Astrocyte (in vitro differentiated cells and primary cell): ENCODE measurements at regions not wholly inside any gene's neighbourhood (a gene's known extent, or its start where the extent isn't known, plus 50 kb on each side); places are given as distances from the start of the nearest gene placed in this dataset.

Experiments
- DNase-seq: peaks from one replicate; pipeline ENCODE4 v3.0.0-alpha.2; 2010; ENCODE audit warnings: low read depth
- FAIRE-seq: peaks from 2 replicates; lab custom pipeline; 2011; peaks lifted over from hg19 to GRCh38; lab: Jason Lieb, UNC
- H2AFZ ChIP-seq: 2 replicates; pipeline ENCODE4 v1.6.0; 2012; ENCODE audit warnings: low read depth, low read length, inconsistent platforms
- H3K27ac ChIP-seq: 2 replicates; pipeline ENCODE4 v1.5.1; 2011; ENCODE audit warnings: low read depth, low read length, inconsistent platforms
- H3K27me3 ChIP-seq: 2 replicates; pipeline ENCODE4 v1.6.0; 2011; ENCODE audit warnings: low read length, inconsistent platforms; ENCODE audit not compliant: insufficient read depth
- H3K36me3 ChIP-seq: 2 replicates; pipeline ENCODE4 v1.5.1; 2011; ENCODE audit warnings: low read length, inconsistent platforms; ENCODE audit not compliant: insufficient read depth
- H3K4me1 ChIP-seq: 2 replicates; pipeline ENCODE4 v1.5.1; 2011; ENCODE audit warnings: low read length, inconsistent platforms; ENCODE audit not compliant: insufficient read depth
- H3K4me2 ChIP-seq: 2 replicates; pipeline ENCODE4 v1.6.0; 2012; ENCODE audit warnings: low read length, inconsistent platforms
- H3K4me3 ChIP-seq: 2 replicates; pipeline ENCODE4 v1.5.1; 2011; ENCODE audit warnings: low read depth, mild to moderate bottlenecking, low read length, inconsistent platforms; ENCODE audit not compliant: insufficient read depth
- H3K79me2 ChIP-seq: 2 replicates; pipeline ENCODE4 v1.6.0; 2012; ENCODE audit warnings: mild to moderate bottlenecking, low read length, inconsistent platforms; ENCODE audit not compliant: insufficient read depth
- H3K9ac ChIP-seq: 2 replicates; pipeline ENCODE4 v1.6.0; 2012; ENCODE audit warnings: mild to moderate bottlenecking, low read length, inconsistent platforms
- H3K9me3 ChIP-seq: 2 replicates; pipeline ENCODE4 v1.5.1; 2012; ENCODE audit warnings: low read depth, mild to moderate bottlenecking, low read length, inconsistent platforms; ENCODE audit not compliant: insufficient read depth
- H4K20me1 ChIP-seq: 2 replicates; pipeline ENCODE4 v1.6.0; 2012; ENCODE audit warnings: low read length, inconsistent platforms; ENCODE audit not compliant: insufficient read depth
- H3K27ac Mint-ChIP-seq: one replicate; pipeline ENCODE4 v1.8.0; 2021; ENCODE audit warnings: mild to moderate bottlenecking, mixed read lengths; ENCODE audit not compliant: unreplicated experiment
- H3K27me3 Mint-ChIP-seq: one replicate; pipeline ENCODE4 v1.8.0; 2021; ENCODE audit warnings: low read depth, mixed read lengths; ENCODE audit not compliant: unreplicated experiment
- H3K36me3 Mint-ChIP-seq: one replicate; pipeline ENCODE4 v1.8.0; 2021; ENCODE audit warnings: low read depth, mixed read lengths; ENCODE audit not compliant: unreplicated experiment
- H3K4me1 Mint-ChIP-seq: one replicate; pipeline ENCODE4 v1.8.0; 2021; ENCODE audit warnings: low read depth, mixed read lengths; ENCODE audit not compliant: unreplicated experiment
- H3K4me3 Mint-ChIP-seq: one replicate; pipeline ENCODE4 v1.8.0; 2021; ENCODE audit warnings: mild to moderate bottlenecking, moderate library complexity, mixed read lengths; ENCODE audit not compliant: unreplicated experiment
- H3K9me3 Mint-ChIP-seq: one replicate; pipeline ENCODE4 v1.8.0; 2021; ENCODE audit warnings: mild to moderate bottlenecking, mixed read lengths; ENCODE audit not compliant: unreplicated experiment
- CTCF ChIP-seq: IDR thresholded peaks from 2 replicates; pipeline ENCODE4 v1.5.1; 2011; ENCODE audit warnings: low read depth, mild to moderate bottlenecking, inconsistent platforms, low read length, moderate library complexity; ENCODE audit not compliant: insufficient read depth
- EZH2 ChIP-seq: IDR thresholded peaks from 2 replicates; pipeline ENCODE4 v1.6.1; 2012; ENCODE audit warnings: mild to moderate bottlenecking, low read length, inconsistent platforms; ENCODE audit not compliant: insufficient read depth

GRCh38 chr10:128550045-128550444, 423.8 kb upstream of the MKI67 start:
- no peaks in the 10 kb centered on the region for H3K79me2 ChIP-seq
- TF ChIP-seq CTCF (no peak), EZH2 (no peak)
- peaks cover 18% of the 10 kb centered on the region for H3K27me3 Mint-ChIP-seq
- H3K4me1 ChIP-seq = no peaks in the 10 kb centered on the region
- no peaks in the 10 kb centered on the region for H3K4me1 Mint-ChIP-seq
- no peaks in the 10 kb centered on the region for H3K27me3 ChIP-seq
- no peaks in the 10 kb centered on the region for H3K9me3 Mint-ChIP-seq
- H3K36me3 Mint-ChIP-seq = no peaks in the 10 kb centered on the region
- no peak overlapping the region for H2AFZ ChIP-seq
- DNase-seq (no peak), FAIRE-seq (no peak)
- H3K9me3 ChIP-seq = peaks cover 4% of the 10 kb centered on the region
- H3K36me3 ChIP-seq = no peaks in the 10 kb centered on the region
- no peak overlapping the region for H3K9ac ChIP-seq
- H3K4me2 ChIP-seq = no peak overlapping the region
- no peak overlapping the region for H3K27ac ChIP-seq
- no peak overlapping the region for H3K4me3 ChIP-seq
- H4K20me1 ChIP-seq = no peaks in the 10 kb centered on the region
- no peak overlapping the region for H3K4me3 Mint-ChIP-seq
- H3K27ac Mint-ChIP-seq = no peak overlapping the region

- Histone ChIP-seq H2AFZ (no peak overlapping the region), H3K27me3 (no peaks in the 10 kb centered on the region), H3K4me2 (no peak overlapping the region), H3K4me3 (no peak overlapping the region), H3K9ac (no peak overlapping the region), H3K4me1 (no peaks in the 10 kb centered on the region), H4K20me1 (no peaks in the 10 kb centered on the region), H3K27ac (no peak overlapping the region), H3K79me2 (no peaks in the 10 kb centered on the region), H3K9me3 (peaks cover 4% of the 10 kb centered on the region), H3K36me3 (no peaks in the 10 kb centered on the region)
- DNase-seq (no peak), FAIRE-seq (no peak)
- peaks cover 26% of the 10 kb centered on the region for H3K27me3 Mint-ChIP-seq
- H3K9me3 Mint-ChIP-seq = no peaks in the 10 kb centered on the region
- H3K4me1 Mint-ChIP-seq = no peaks in the 10 kb centered on the region
- TF ChIP-seq CTCF = no peak
- no peak for TF ChIP-seq EZH2
- no peak overlapping the region for H3K27ac Mint-ChIP-seq
- no peak overlapping the region for H3K4me3 Mint-ChIP-seq
- no peaks in the 10 kb centered on the region for H3K36me3 Mint-ChIP-seq
These were observed 425.3 kb upstream of the MKI67 start for GRCh38 chr10:128551475-128551874.

GRCh38 chr10:128553755-128554154, 427.5 kb upstream of the MKI67 start:
- H3K4me1 Mint-ChIP-seq = no peaks in the 10 kb centered on the region
- Histone ChIP-seq H3K27ac (no peak overlapping the region), H3K36me3 (no peaks in the 10 kb centered on the region), H3K4me1 (no peaks in the 10 kb centered on the region), H3K4me2 (no peak overlapping the region), H4K20me1 (no peaks in the 10 kb centered on the region), H3K79me2 (no peaks in the 10 kb centered on the region), H3K9ac (no peak overlapping the region), H3K27me3 (no peaks in the 10 kb centered on the region), H3K9me3 (peaks cover 4% of the 10 kb centered on the region), H3K4me3 (no peak overlapping the region), H2AFZ (no peak overlapping the region)
- TF ChIP-seq EZH2 = no peak
- TF ChIP-seq CTCF = no peak
- DNase-seq (no peak), FAIRE-seq (no peak)
- H3K9me3 Mint-ChIP-seq = no peaks in the 10 kb centered on the region
- H3K36me3 Mint-ChIP-seq = no peaks in the 10 kb centered on the region
- no peak overlapping the region for H3K27ac Mint-ChIP-seq
- H3K4me3 Mint-ChIP-seq = no peak overlapping the region
- H3K27me3 Mint-ChIP-seq = peaks cover 32% of the 10 kb centered on the region
